Stimulated activated CD8-positive, alpha-beta memory T cell treated with anti-CD3 and anti-CD28 coated beads, Interleukin-12 subunit alpha, Interleukin-12 subunit beta, amount 100 ng/mL, for 24 hours (primary cell): ENCODE measurements at regions not wholly inside any gene's neighbourhood (a gene's known extent, or its start where the extent isn't known, plus 50 kb on each side); places are given as distances from the start of the nearest gene placed in this dataset.

Experiments
- DNase-seq: peaks from one replicate; pipeline ENCODE4 v3.0.0-alpha.2; 2020; ENCODE audit errors: extremely low read depth

DNA sequence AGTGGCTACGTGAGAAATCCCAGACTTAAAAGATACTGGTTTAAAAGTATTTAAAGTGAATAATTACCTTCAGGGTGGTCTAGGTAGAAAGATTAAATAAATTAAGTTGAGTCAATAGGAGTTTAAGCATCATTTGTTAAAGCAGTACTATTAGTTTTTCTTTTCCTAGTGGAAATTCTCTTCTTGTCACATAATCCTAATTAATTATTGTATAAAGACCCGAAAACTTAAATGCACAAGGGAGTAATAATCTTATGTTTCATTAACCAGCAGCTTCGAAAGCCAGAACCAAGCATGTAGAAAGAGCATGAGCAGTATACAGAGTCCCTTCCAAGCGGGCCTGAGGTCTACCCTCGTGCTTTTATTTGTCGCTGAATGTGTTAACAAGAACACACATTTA is 90.2 kb upstream of the SKOR2 start:
- no peak for DNase-seq

- DNase-seq, result no peak
Observed at GRCh38 chr18:47334966-47335365, 83.5 kb upstream of the SKOR2 start.

DNA sequence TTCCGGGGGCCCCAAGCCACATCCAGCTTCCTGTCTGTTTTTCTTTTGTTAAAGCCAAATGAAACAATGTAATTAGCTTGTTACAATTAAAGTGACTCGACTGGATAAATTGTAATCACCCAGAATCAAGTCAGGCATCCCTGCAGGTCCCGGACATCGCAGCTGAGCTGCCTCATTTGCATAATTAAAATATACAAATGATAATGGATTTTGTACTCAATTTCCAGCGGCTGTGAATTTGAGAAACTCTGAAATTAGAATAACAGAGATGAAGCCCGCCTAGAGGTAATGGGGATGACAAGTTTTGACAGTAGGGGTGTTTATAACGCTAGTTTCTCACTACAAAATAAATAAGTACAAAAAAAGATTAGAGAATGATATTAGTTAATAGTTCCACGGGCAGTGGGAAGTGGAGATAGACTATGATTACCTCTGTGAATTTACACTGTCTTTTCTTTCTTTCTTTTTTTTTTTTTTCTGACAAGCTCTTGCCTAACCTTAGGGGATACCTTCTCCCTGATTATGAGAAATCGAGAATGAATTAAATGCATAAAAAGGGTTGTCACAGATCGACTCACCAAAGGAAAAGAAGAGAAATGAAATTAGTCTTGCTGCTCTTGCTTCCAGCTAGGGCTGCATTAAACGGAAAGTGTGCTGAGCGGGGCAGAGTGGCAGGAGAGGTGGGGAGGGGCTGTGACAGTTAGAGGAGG is 82.6 kb upstream of the SKOR2 start:
- DNase-seq, result no peak

- DNase-seq, result no peak
Observed at GRCh38 chr18:47331641-47332040, 80.2 kb upstream of the SKOR2 start.

DNA sequence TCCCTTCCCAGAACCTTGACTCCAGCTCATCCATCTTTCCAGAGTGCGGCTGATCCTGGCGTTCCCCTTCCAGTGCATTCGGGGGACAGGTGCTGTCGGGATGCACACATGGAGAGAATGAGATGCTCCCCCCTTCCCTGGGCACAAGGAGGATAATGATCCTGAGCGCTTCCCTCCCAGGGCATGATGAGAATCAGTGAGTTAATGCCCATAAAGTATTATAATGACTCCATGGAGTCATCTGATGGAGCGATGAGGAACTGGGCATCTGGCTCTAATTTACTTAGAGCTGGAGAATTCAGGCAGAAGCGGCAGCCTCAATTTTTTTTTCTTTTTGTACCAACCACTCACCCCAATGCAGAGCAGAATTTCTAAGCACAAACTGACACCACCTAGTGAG is 79.6 kb upstream of the SKOR2 start:
- DNase-seq, result no peak

DNA sequence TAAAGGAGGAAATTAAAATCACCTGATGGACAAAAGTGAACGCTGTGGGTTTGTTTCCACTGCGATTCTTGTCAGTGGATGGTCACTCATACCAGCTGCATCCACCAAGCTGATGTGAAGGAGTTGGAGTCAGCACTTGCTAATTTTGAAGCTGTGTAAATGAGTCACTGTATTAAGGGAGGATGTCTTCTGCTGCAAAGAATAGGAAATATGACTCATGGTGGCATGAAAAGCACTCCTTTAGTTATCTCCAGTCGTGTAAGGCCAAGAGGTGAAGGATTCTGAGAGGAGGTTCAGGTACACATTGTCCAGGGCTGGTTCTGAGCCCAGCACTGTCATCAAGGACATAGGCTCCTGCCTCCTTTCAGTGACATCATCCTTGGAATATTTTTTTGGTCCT is 71.7 kb upstream of the SKOR2 start:
- DNase-seq, result no peak

DNA sequence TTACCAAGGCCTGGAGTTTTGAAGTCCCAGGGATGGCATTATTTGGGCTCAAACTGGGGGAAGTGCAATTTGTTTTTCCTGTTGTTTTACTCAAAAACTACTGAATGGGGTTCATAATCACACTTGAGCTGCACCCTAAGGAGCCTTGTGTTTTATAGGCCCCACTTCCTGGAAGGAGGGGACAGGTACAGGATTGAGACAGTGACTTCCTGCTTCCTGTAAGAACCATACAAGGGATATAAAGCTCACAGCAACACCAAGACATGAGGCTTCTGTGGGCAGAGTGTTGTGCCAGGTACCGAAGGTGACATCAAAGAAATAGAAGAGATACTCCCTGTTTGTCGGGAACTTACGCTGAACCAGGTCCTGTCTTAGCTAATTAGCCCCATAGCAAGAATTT is 70.4 kb upstream of the SKOR2 start:
- no peak for DNase-seq

- DNase-seq, result no peak
Observed at GRCh38 chr18:47317824-47318508, 66.5 kb upstream of the SKOR2 start.

- no peak for DNase-seq
Observed at GRCh38 chr18:47316924-47317323, 65.5 kb upstream of the SKOR2 start.

- DNase-seq, result no peak
Observed at GRCh38 chr18:47313901-47314300, 62.4 kb upstream of the SKOR2 start.

GRCh38 chr18:47311585-47311984 is 60.1 kb upstream of the SKOR2 start:
- no peak for DNase-seq
